ENCODE measurements at regions not wholly inside any gene's neighbourhood (a gene's known extent, or its start where the extent isn't known, plus 50 kb on each side); places are given as distances from the start of the nearest gene placed in this dataset.

- DNase-seq = no peak
Observed at GRCh38 chr3:150101016-150101415, 130.3 kb upstream of the PFN2 start.

- no peak for DNase-seq
Observed at GRCh38 chr3:150098621-150099020, 127.9 kb upstream of the PFN2 start.

- DNase-seq = no peak
Observed at GRCh38 chr3:150097588-150097890, 126.8 kb upstream of the PFN2 start.

GRCh38 chr3:150096700-150097587, 126.2 kb upstream of the PFN2 start:
- no peak for DNase-seq

- no peak for DNase-seq
Observed at GRCh38 chr3:150094150-150094933, 123.6 kb upstream of the PFN2 start.

- DNase-seq = no peak
Observed at GRCh38 chr3:150091626-150092025, 120.9 kb upstream of the PFN2 start.

- no peak for DNase-seq
Observed at GRCh38 chr3:150090877-150091276, 120.2 kb upstream of the PFN2 start.

- no peak for DNase-seq
Observed at GRCh38 chr3:150090006-150090405, 119.3 kb upstream of the PFN2 start.

- no peak for DNase-seq
Observed at GRCh38 chr3:150084128-150084527, 113.4 kb upstream of the PFN2 start.

GRCh38 chr3:150083655-150084042, 113.0 kb upstream of the PFN2 start:
- DNase-seq = peak in 22 of 56 donors; percentile 2 to 56 (median 22)

- DNase-seq = no peak
Observed at GRCh38 chr3:150082898-150083654, 112.4 kb upstream of the PFN2 start.

GRCh38 chr3:150081084-150081483, 110.4 kb upstream of the PFN2 start:
- DNase-seq = no peak

GRCh38 chr3:150080058-150080730, 109.5 kb upstream of the PFN2 start:
- peak in 10 of 56 donors; percentile 5 to 50 (median 18) for DNase-seq

- DNase-seq = peak in 4 of 56 donors; percentile 10 to 19 (median 17)
Observed at GRCh38 chr3:150079029-150079739, 108.5 kb upstream of the PFN2 start.

GRCh38 chr3:150077581-150078247, 107.0 kb upstream of the PFN2 start:
- no peak for DNase-seq

- DNase-seq = no peak
Observed at GRCh38 chr3:150077107-150077506, 106.4 kb upstream of the PFN2 start.

GRCh38 chr3:150076443-150076842, 105.7 kb upstream of the PFN2 start:
- DNase-seq = no peak

GRCh38 chr3:150075417-150075865, 104.7 kb upstream of the PFN2 start:
- DNase-seq = no peak

GRCh38 chr3:150074697-150075416, 104.2 kb upstream of the PFN2 start:
- DNase-seq = no peak

Data from amygdala (tissue), 56 donors.